DND-41 (cell line): ENCODE measurements at regions not wholly inside any gene's neighbourhood (a gene's known extent, or its start where the extent isn't known, plus 50 kb on each side); places are given as distances from the start of the nearest gene placed in this dataset.

ENCODE experiments used
- ATAC-seq: fragments of 200-7000 bp; cut with Tn5 transposase; 3 replicates; pipeline ENCODE4 v1.9.1; 2021; ENCODE audit warnings: low read depth; ENCODE audit not compliant: insufficient read depth
- DNase-seq: peaks from one replicate; pipeline ENCODE4 v3.0.0-alpha.2; 2020
- H2AFZ ChIP-seq: 2 replicates; pipeline ENCODE4 v1.6.0; 2012; ENCODE audit warnings: low read depth, low read length
- H3K27ac ChIP-seq: 2 replicates; pipeline ENCODE4 v1.5.1; 2012; ENCODE audit warnings: low read length, inconsistent platforms
- H3K27me3 ChIP-seq: fragments of 200-600 bp; sonication (generic); 2 replicates; pipeline ENCODE4 v1.6.0; 2012; ENCODE audit warnings: low read length, mild to moderate bottlenecking, inconsistent platforms; ENCODE audit not compliant: insufficient read depth, poor library complexity
- H3K36me3 ChIP-seq: 2 replicates; pipeline ENCODE4 v1.5.1; 2012; ENCODE audit warnings: low read length, inconsistent platforms; ENCODE audit not compliant: insufficient read depth
- H3K4me1 ChIP-seq: 2 replicates; pipeline ENCODE4 v1.5.1; 2012; ENCODE audit warnings: mild to moderate bottlenecking, low read length; ENCODE audit not compliant: insufficient read depth
- H3K4me2 ChIP-seq: 2 replicates; pipeline ENCODE4 v1.6.0; 2012; ENCODE audit warnings: mild to moderate bottlenecking, moderate library complexity, low read length, inconsistent platforms; ENCODE audit not compliant: insufficient read depth
- H3K4me3 ChIP-seq, 2 experiments: fragments of 200-600 bp in 1 of 2; shearing (Covaris generic) in 1 of 2; 2 replicates each; pipeline ENCODE4 v1.5.1; 2012 to 2016; ENCODE audit warnings: inconsistent platforms in 2 of 2, low read length in 2 of 2, mild to moderate bottlenecking in 2 of 2, low read depth in 1 of 2, moderate library complexity in 1 of 2
- H3K79me2 ChIP-seq: 2 replicates; pipeline ENCODE4 v1.6.0; 2012; ENCODE audit warnings: low read length, inconsistent platforms; ENCODE audit not compliant: insufficient read depth
- H3K9ac ChIP-seq: 2 replicates; pipeline ENCODE4 v1.6.0; 2012; ENCODE audit warnings: low read depth, mild to moderate bottlenecking, inconsistent platforms, low read length, moderate library complexity
- H3K9me3 ChIP-seq: 2 replicates; pipeline ENCODE4 v1.5.1; 2012; ENCODE audit warnings: low read length, moderate library complexity, mild to moderate bottlenecking, inconsistent platforms; ENCODE audit not compliant: insufficient read depth, severe bottlenecking
- H4K20me1 ChIP-seq: 2 replicates; pipeline ENCODE4 v1.6.0; 2012; ENCODE audit warnings: low read length; ENCODE audit not compliant: insufficient read depth
- CTCF ChIP-seq: IDR thresholded peaks from 2 replicates; pipeline ENCODE4 v1.5.1; 2012; ENCODE audit warnings: borderline replicate concordance, low read length, moderate library complexity, mild to moderate bottlenecking; ENCODE audit not compliant: poor library complexity, severe bottlenecking; ENCODE audit errors: extremely low read depth
- EZH2 ChIP-seq: IDR thresholded peaks from 3 replicates; pipeline ENCODE4 v1.6.1; 2012; ENCODE audit warnings: borderline replicate concordance, low read depth, mild to moderate bottlenecking, moderate library complexity, low read length, inconsistent platforms; ENCODE audit not compliant: severe bottlenecking

- no peak for TF ChIP-seq EZH2
- no peak for TF ChIP-seq CTCF
- no peak overlapping the region for H3K27ac ChIP-seq
- DNase-seq (no peak), ATAC-seq (no peak)
- H3K79me2 ChIP-seq: no peaks in the 10 kb centered on the region
- H4K20me1 ChIP-seq: no peaks in the 10 kb centered on the region
- no peaks in the 10 kb centered on the region for H3K9me3 ChIP-seq
- no peaks in the 10 kb centered on the region for H3K36me3 ChIP-seq
- H3K9ac ChIP-seq: no peak overlapping the region
- H3K4me3 ChIP-seq: no peak overlapping the region
- H3K4me2 ChIP-seq: no peak overlapping the region
- H3K4me1 ChIP-seq: no peaks in the 10 kb centered on the region
- peaks cover 6% of the 10 kb centered on the region for H3K27me3 ChIP-seq
- H2AFZ ChIP-seq: no peak overlapping the region
These were observed 232.9 kb downstream of the LNPK start for GRCh38 chr2:175769200-175769599.

GRCh38 chr2:175766880-175767279 lies 235.2 kb downstream of the LNPK start:
- DNase-seq (no peak), ATAC-seq (no peak)
- H3K4me3 ChIP-seq: no peak overlapping the region
- no peaks in the 10 kb centered on the region for H3K79me2 ChIP-seq
- H3K4me2 ChIP-seq: no peak overlapping the region
- H3K27ac ChIP-seq: no peak overlapping the region
- H3K9ac ChIP-seq: no peak overlapping the region
- H3K4me1 ChIP-seq: no peaks in the 10 kb centered on the region
- no peak overlapping the region for H2AFZ ChIP-seq
- H3K27me3 ChIP-seq: no peaks in the 10 kb centered on the region
- TF ChIP-seq CTCF (no peak), EZH2 (no peak)
- H4K20me1 ChIP-seq: no peaks in the 10 kb centered on the region
- no peaks in the 10 kb centered on the region for H3K9me3 ChIP-seq
- H3K36me3 ChIP-seq: no peaks in the 10 kb centered on the region

GRCh38 chr2:175755656-175756386 lies 246.2 kb downstream of the LNPK start:
- Histone ChIP-seq H2AFZ (no peak overlapping the region), H3K9me3 (no peaks in the 10 kb centered on the region), H3K4me1 (no peaks in the 10 kb centered on the region), H4K20me1 (no peaks in the 10 kb centered on the region), H3K27me3 (no peaks in the 10 kb centered on the region), H3K36me3 (no peaks in the 10 kb centered on the region), H3K9ac (no peak overlapping the region), H3K27ac (no peak overlapping the region), H3K4me2 (no peak overlapping the region), H3K79me2 (no peaks in the 10 kb centered on the region), H3K4me3 (no peak overlapping the region)
- DNase-seq (no peak), ATAC-seq (no peak)
- no peak for TF ChIP-seq EZH2
- no peak for TF ChIP-seq CTCF

- no peak for TF ChIP-seq EZH2
- no peak for TF ChIP-seq CTCF
- Histone ChIP-seq H3K27me3 (no peaks in the 10 kb centered on the region), H3K36me3 (no peaks in the 10 kb centered on the region), H3K27ac (no peak overlapping the region), H3K4me3 (no peak overlapping the region), H3K9me3 (no peaks in the 10 kb centered on the region), H2AFZ (no peak overlapping the region), H3K4me2 (no peak overlapping the region), H3K9ac (no peak overlapping the region), H3K79me2 (no peaks in the 10 kb centered on the region), H3K4me1 (no peaks in the 10 kb centered on the region), H4K20me1 (no peaks in the 10 kb centered on the region)
- ATAC-seq: no peak
- DNase-seq: no peak
These were observed 246.9 kb downstream of the LNPK start for GRCh38 chr2:175755169-175755568.
